ENCODE measurements at regions not wholly inside any gene's neighbourhood (a gene's known extent, or its start where the extent isn't known, plus 50 kb on each side); places are given as distances from the start of the nearest gene placed in this dataset.

- H3K27ac ChIP-seq (ENCODE audit: low read length) = no peak overlapping the region
- H3K4me1 ChIP-seq (ENCODE audit: control insufficient read depth, insufficient read depth, low read length) = no peaks in the 10 kb centered on the region
- no peak for DNase-seq
- no CpG with 5 or more reads among the region's 14 CpGs for WGBS (ENCODE audit: insufficient coverage, low lambda C conversion rate)
- no peak overlapping the region for H3K4me3 ChIP-seq (ENCODE audit: low read length)
- H3K9me3 ChIP-seq (ENCODE audit: control insufficient read depth, low read depth, low read length) = no peaks in the 10 kb centered on the region
- no peaks in the 10 kb centered on the region for H3K36me3 ChIP-seq (ENCODE audit: control insufficient read depth, insufficient read depth, low read length)
- H3K27me3 ChIP-seq (ENCODE audit: control insufficient read depth, insufficient read depth, low read length) = no peaks in the 10 kb centered on the region
These were observed 211.8 kb upstream of the PPP2R2D start for GRCh38 chr10:131689016-131689415.

GRCh38 chr10:131689486-131689885 lies 211.3 kb upstream of the PPP2R2D start:
- WGBS (ENCODE audit: insufficient coverage, low lambda C conversion rate) = no CpG with 5 or more reads among the region's 20 CpGs
- Histone ChIP-seq H3K27me3 (ENCODE audit: control insufficient read depth, insufficient read depth, low read length) (no peaks in the 10 kb centered on the region), H3K9me3 (ENCODE audit: control insufficient read depth, low read depth, low read length) (no peaks in the 10 kb centered on the region), H3K4me3 (ENCODE audit: low read length) (no peak overlapping the region), H3K27ac (ENCODE audit: low read length) (no peak overlapping the region), H3K36me3 (ENCODE audit: control insufficient read depth, insufficient read depth, low read length) (no peaks in the 10 kb centered on the region), H3K4me1 (ENCODE audit: control insufficient read depth, insufficient read depth, low read length) (no peaks in the 10 kb centered on the region)
- DNase-seq = no peak

GRCh38 chr10:131689954-131690757 lies 210.7 kb upstream of the PPP2R2D start:
- no peak for DNase-seq
- Histone ChIP-seq H3K27ac (ENCODE audit: low read length) (no peak overlapping the region), H3K4me1 (ENCODE audit: control insufficient read depth, insufficient read depth, low read length) (no peaks in the 10 kb centered on the region), H3K27me3 (ENCODE audit: control insufficient read depth, insufficient read depth, low read length) (no peaks in the 10 kb centered on the region), H3K4me3 (ENCODE audit: low read length) (no peak overlapping the region), H3K9me3 (ENCODE audit: control insufficient read depth, low read depth, low read length) (no peaks in the 10 kb centered on the region), H3K36me3 (ENCODE audit: control insufficient read depth, insufficient read depth, low read length) (no peaks in the 10 kb centered on the region)
- WGBS (ENCODE audit: insufficient coverage, low lambda C conversion rate) = 78% methylated on average over 3 of the region's 15 CpGs

GRCh38 chr10:131690805-131691239 lies 210.0 kb upstream of the PPP2R2D start:
- no peak for DNase-seq
- Histone ChIP-seq H3K4me1 (ENCODE audit: control insufficient read depth, insufficient read depth, low read length) (no peaks in the 10 kb centered on the region), H3K27ac (ENCODE audit: low read length) (no peak overlapping the region), H3K9me3 (ENCODE audit: control insufficient read depth, low read depth, low read length) (no peaks in the 10 kb centered on the region), H3K27me3 (ENCODE audit: control insufficient read depth, insufficient read depth, low read length) (no peaks in the 10 kb centered on the region), H3K4me3 (ENCODE audit: low read length) (no peak overlapping the region), H3K36me3 (ENCODE audit: control insufficient read depth, insufficient read depth, low read length) (no peaks in the 10 kb centered on the region)
- no CpG with 5 or more reads among the region's 14 CpGs for WGBS (ENCODE audit: insufficient coverage, low lambda C conversion rate)

- DNase-seq = no peak
- Histone ChIP-seq H3K9me3 (ENCODE audit: control insufficient read depth, low read depth, low read length) (no peaks in the 10 kb centered on the region), H3K27ac (ENCODE audit: low read length) (no peak overlapping the region), H3K27me3 (ENCODE audit: control insufficient read depth, insufficient read depth, low read length) (no peaks in the 10 kb centered on the region), H3K4me3 (ENCODE audit: low read length) (no peak overlapping the region), H3K4me1 (ENCODE audit: control insufficient read depth, insufficient read depth, low read length) (no peaks in the 10 kb centered on the region), H3K36me3 (ENCODE audit: control insufficient read depth, insufficient read depth, low read length) (no peaks in the 10 kb centered on the region)
- WGBS (ENCODE audit: insufficient coverage, low lambda C conversion rate) = no CpG with 5 or more reads among the region's 16 CpGs
These were observed 209.2 kb upstream of the PPP2R2D start for GRCh38 chr10:131691481-131692090.

- WGBS (ENCODE audit: insufficient coverage, low lambda C conversion rate) = no CpG with 5 or more reads among the region's 12 CpGs
- no peaks in the 10 kb centered on the region for H3K27me3 ChIP-seq (ENCODE audit: control insufficient read depth, insufficient read depth, low read length)
- no peaks in the 10 kb centered on the region for H3K9me3 ChIP-seq (ENCODE audit: control insufficient read depth, low read depth, low read length)
- no peak overlapping the region for H3K4me3 ChIP-seq (ENCODE audit: low read length)
- H3K36me3 ChIP-seq (ENCODE audit: control insufficient read depth, insufficient read depth, low read length) = no peaks in the 10 kb centered on the region
- DNase-seq = no peak
- H3K4me1 ChIP-seq (ENCODE audit: control insufficient read depth, insufficient read depth, low read length) = no peaks in the 10 kb centered on the region
- no peak overlapping the region for H3K27ac ChIP-seq (ENCODE audit: low read length)
These were observed 208.6 kb upstream of the PPP2R2D start for GRCh38 chr10:131692176-131692575.

GRCh38 chr10:131692686-131693334 lies 208.0 kb upstream of the PPP2R2D start:
- no CpG with 5 or more reads among the region's 11 CpGs for WGBS (ENCODE audit: insufficient coverage, low lambda C conversion rate)
- DNase-seq = no peak
- Histone ChIP-seq H3K27ac (ENCODE audit: low read length) (no peak overlapping the region), H3K9me3 (ENCODE audit: control insufficient read depth, low read depth, low read length) (no peaks in the 10 kb centered on the region), H3K4me3 (ENCODE audit: low read length) (no peak overlapping the region), H3K36me3 (ENCODE audit: control insufficient read depth, insufficient read depth, low read length) (no peaks in the 10 kb centered on the region), H3K27me3 (ENCODE audit: control insufficient read depth, insufficient read depth, low read length) (no peaks in the 10 kb centered on the region), H3K4me1 (ENCODE audit: control insufficient read depth, insufficient read depth, low read length) (no peaks in the 10 kb centered on the region)

GRCh38 chr10:131693766-131694165 lies 207.0 kb upstream of the PPP2R2D start:
- H3K4me1 ChIP-seq (ENCODE audit: control insufficient read depth, insufficient read depth, low read length) = no peaks in the 10 kb centered on the region
- H3K36me3 ChIP-seq (ENCODE audit: control insufficient read depth, insufficient read depth, low read length) = no peaks in the 10 kb centered on the region
- 100% methylated on average over 1 of the region's 8 CpGs for WGBS (ENCODE audit: insufficient coverage, low lambda C conversion rate)
- H3K27ac ChIP-seq (ENCODE audit: low read length) = no peak overlapping the region
- no peaks in the 10 kb centered on the region for H3K27me3 ChIP-seq (ENCODE audit: control insufficient read depth, insufficient read depth, low read length)
- no peak overlapping the region for H3K4me3 ChIP-seq (ENCODE audit: low read length)
- no peaks in the 10 kb centered on the region for H3K9me3 ChIP-seq (ENCODE audit: control insufficient read depth, low read depth, low read length)
- DNase-seq = no peak

- Histone ChIP-seq H3K27me3 (ENCODE audit: control insufficient read depth, insufficient read depth, low read length) (no peaks in the 10 kb centered on the region), H3K36me3 (ENCODE audit: control insufficient read depth, insufficient read depth, low read length) (no peaks in the 10 kb centered on the region), H3K4me3 (ENCODE audit: low read length) (no peak overlapping the region), H3K9me3 (ENCODE audit: control insufficient read depth, low read depth, low read length) (no peaks in the 10 kb centered on the region), H3K4me1 (ENCODE audit: control insufficient read depth, insufficient read depth, low read length) (no peaks in the 10 kb centered on the region), H3K27ac (ENCODE audit: low read length) (no peak overlapping the region)
- DNase-seq = no peak
- WGBS (ENCODE audit: insufficient coverage, low lambda C conversion rate) = no CpG with 5 or more reads among the region's 11 CpGs
These were observed 206.5 kb upstream of the PPP2R2D start for GRCh38 chr10:131694168-131694780.

GRCh38 chr10:131694781-131695495 lies 205.9 kb upstream of the PPP2R2D start:
- Histone ChIP-seq H3K36me3 (ENCODE audit: control insufficient read depth, insufficient read depth, low read length) (no peaks in the 10 kb centered on the region), H3K4me3 (ENCODE audit: low read length) (no peak overlapping the region), H3K27me3 (ENCODE audit: control insufficient read depth, insufficient read depth, low read length) (no peaks in the 10 kb centered on the region), H3K27ac (ENCODE audit: low read length) (no peak overlapping the region), H3K4me1 (ENCODE audit: control insufficient read depth, insufficient read depth, low read length) (no peaks in the 10 kb centered on the region), H3K9me3 (ENCODE audit: control insufficient read depth, low read depth, low read length) (no peaks in the 10 kb centered on the region)
- no CpG with 5 or more reads among the region's 11 CpGs for WGBS (ENCODE audit: insufficient coverage, low lambda C conversion rate)
- DNase-seq = no peak

Measured in large intestine (tissue), 3 donors.